ENCODE measurements at regions not wholly inside any gene's neighbourhood (a gene's known extent, or its start where the extent isn't known, plus 50 kb on each side); places are given as distances from the start of the nearest gene placed in this dataset.
A peak's percentile ranks its signal among the peaks of the same experiment; 100 is the strongest.

DNA sequence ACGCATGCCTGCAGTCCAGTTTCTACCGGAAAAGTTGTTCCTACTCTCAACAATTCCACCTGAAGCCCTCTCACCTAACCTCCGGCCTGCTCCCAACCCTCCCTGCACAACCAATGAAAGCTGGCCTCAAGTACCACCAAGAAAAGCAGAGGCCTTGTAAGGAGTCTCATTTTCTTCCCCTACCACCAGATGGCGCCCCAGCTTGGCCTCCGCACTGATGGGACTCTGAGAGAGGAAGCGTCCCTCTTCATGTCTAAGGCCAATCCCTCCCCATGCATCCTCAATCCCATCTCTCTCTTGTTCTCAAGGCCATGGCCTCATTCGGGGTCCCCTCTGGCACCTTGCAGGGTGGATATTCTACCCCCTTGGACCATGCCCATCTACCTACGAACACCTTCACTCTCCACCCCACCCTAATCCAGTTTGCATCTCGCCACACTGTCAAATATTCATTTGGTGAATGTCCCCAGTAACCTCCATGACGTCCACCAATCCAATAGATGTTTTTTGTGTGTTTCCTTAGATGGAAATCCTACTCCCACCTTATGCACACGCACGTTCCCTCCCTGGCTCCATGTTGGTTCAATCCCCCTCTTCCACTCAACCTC is 412.8 kb downstream of the ZNF536 start:
- peak; percentile 14 for DNase-seq (ENCODE audit: low spot score)

DNA sequence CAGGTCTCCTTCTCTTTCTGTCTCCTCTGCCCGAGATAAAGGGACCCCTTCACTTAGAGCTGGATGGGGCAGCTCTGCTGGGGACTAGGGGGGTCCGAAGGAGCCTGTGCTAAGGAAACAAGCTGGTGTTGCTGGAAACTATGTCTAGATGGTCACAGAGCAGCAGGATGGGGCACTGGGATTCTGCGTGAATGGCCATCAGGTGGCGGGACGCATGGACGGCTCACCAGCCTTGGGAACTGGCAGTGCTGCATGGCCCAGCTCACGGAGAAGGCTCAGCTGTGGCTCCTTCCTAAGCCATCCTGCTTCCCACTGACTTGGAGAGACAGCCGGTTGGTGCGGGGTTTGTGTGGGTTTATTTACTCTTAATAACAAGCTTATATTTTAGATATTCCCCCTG is 411.8 kb downstream of the ZNF536 start:
- DNase-seq (ENCODE audit: low spot score): no peak

DNA sequence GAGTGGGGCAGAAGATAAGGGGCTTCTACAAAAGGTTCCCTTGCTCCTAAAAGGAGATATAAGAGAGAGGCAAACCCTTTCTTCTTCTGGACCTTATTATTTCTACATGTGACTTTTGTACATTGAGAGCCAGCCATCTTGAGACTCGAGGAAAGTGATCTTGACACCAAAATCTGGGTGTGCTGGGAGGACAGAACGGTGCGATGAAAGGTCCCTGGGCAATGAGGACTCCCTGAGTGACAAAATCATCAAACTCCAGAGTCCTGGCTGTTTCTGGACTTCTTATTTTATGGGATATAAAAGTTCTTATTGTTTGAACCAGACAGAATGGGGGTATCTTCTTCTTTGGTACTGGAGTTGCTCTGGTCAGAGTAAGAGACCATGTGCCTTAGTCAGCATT is 411.0 kb downstream of the ZNF536 start:
- DNase-seq (ENCODE audit: low spot score): no peak

DNA sequence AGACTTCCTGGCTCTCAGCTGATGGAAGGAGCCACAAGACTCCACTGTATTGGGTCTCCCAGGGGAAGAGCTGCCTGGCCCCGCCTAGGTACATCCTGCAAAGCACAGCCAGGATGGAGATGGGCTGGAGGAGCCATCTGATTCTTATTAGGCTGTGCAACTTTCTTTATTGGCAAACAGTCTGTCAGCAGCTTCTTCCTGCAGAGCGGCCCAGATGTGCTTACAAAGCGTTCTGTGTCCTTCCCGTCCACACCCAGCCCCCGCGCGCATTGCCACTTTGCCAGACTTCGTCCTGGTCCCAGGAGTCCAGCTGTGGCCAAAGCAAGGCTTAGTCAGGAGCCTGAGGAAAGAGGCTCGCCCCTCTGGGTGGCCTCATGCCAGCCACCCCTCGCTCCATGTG is 409.3 kb downstream of the ZNF536 start:
- DNase-seq (ENCODE audit: low spot score): no peak

DNA sequence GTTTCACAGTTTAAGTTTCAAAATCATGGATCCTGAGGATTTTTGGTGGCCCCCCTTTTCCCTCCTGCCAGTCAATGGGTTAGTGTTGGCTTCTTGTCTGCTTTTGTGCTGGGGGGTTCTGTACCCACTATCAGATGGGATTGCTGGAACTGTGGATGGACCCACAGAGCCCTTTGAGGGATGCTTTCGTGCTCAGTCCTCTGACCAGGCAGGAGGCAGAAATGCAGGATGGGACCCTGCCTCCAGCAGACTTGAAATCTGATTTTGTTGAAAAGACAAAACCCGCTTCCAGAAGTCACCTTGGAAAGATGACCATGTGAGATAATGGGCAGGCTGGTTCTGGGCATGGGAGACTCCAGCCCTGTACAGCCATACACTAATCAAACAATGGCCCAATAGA is 408.9 kb downstream of the ZNF536 start:
- DNase-seq (ENCODE audit: low spot score): no peak

DNA sequence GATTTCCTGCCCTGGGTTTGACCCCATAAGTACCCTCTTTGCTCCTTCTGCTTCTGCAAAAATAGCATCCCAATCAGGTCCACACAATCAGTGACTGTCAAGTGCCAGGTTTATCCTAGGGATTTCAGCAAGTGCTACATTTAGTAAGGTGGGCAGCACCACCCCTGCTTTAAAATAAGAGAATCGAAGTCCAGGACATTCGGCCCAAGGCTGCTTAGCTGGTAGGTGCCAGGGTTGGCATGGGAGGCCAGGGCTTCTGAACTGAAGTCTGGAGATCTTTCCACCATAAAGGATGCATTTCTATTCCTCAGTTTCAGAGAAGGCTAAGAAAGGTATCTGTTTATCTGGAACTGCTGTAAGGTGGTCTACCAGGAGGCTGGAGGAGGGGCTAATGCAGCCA is 408.3 kb downstream of the ZNF536 start:
- no peak for DNase-seq (ENCODE audit: low spot score)

DNA sequence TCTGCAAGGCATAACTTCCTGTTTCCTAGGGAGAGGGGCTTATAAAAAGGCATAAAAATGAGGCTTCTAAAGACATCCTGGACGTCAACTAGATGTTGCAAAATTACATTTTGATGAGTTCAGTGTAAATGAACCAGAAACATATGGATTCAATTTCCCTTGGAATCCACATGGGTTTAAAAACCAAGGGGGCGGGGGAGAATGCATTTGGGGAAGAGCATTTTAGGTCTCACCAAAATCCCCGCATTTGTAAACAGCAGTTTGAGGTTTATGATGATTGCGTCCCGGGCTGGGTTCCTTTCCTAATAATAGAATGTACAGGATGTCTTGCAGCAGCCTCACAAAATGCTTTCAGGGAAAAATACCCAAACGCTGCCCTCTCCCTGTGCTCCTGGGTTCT is 407.8 kb downstream of the ZNF536 start:
- DNase-seq (ENCODE audit: low spot score): no peak

DNA sequence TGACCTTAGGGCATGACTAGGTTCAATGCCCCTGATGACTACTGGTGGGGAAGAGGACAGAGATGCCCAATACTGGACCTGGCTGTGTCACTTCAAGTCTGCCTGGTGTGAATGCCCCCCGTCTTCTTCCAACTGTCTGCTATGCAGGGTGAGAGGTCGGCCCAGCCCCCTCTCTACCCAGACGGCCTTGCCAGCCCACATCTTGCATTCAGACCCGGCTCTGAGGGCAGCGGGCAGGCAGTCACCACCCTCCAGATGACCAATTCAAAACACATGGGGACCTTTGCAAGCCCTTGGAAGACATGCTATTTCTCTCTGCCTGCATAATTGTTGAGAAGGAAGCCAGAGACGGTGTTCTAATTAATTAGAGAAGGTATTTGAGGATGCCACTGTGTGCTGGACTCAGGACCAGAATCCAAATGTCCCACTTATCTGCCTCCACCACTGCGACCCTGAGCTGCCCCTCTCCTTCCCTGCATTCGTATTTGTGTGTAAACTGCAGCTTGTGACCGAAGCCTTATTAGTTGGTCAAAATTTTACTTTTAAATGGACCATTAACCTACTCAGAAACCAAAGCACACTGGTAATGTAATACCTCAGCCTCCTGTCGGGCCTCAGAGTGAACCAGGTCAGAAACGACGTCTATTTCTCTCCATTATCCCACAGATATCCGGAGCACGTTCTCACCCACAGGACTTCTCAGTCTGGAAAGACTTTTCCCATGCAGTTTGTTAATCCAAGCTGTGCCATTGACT is 407.0 kb downstream of the ZNF536 start:
- no peak for DNase-seq (ENCODE audit: low spot score)

DNA sequence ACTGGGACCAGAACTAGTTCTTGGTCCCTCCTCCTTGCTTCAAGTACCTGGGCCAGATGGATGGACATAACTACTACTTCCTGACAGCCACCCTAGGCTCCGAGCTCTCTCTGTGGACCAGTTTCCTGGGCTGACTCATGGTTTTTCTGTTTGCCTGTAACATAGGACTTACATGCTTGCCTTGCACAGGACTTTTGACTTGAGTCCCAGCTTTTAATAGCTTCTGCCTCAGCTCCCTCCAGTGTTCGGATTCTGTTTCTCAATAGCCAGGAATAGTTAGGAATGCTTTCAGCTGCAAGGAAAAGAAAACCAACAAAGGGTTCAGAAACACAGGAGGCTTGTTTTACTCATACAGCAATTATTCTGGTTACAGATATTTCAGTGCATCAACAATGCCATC is 405.9 kb downstream of the ZNF536 start:
- no peak for DNase-seq (ENCODE audit: low spot score)

DNA sequence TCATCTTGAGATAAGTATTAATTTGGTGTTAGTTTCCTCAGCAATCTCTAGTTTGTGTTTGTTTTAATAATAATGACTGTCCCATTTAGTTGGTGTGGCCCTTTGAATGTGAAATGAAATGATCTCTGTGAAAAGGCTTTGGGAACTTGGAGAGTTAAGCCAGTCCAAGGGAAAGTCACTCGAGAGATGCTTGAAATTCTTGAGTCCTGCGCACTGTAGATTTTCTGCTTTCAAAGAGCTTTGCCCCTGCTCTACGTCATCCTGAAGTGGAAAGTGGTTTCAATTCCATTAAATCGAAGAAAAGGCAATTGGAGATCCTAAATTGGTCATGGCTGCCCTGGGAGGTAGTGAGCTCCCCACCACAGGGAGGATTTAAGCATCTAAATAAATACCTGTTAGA is 403.8 kb downstream of the ZNF536 start:
- no peak for DNase-seq (ENCODE audit: low spot score)

DNA sequence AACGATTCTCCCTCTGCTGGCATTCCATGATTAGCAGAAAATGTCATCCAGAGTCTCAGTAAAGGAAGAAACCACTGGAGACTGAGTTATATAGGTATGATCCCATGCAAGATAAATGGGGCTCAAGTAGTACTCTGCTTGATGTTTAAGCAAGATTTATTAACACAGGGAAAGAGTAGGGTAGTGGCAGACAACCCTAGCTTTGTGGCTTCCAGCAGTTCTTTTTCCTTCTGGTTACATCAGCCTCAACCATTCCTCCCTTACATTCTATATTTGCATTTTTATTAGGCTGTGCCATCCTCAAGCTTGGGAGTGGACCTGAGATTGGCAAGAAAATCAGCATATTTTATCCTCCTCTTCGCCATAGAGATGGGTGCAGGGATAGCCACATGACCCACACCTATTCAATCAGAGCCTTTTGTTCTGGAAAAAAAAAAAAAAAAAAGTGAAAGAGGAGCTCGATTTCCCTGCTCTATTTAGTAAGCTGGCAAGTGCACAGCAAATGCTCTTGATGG is 402.1 kb downstream of the ZNF536 start:
- no peak for DNase-seq (ENCODE audit: low spot score)

DNA sequence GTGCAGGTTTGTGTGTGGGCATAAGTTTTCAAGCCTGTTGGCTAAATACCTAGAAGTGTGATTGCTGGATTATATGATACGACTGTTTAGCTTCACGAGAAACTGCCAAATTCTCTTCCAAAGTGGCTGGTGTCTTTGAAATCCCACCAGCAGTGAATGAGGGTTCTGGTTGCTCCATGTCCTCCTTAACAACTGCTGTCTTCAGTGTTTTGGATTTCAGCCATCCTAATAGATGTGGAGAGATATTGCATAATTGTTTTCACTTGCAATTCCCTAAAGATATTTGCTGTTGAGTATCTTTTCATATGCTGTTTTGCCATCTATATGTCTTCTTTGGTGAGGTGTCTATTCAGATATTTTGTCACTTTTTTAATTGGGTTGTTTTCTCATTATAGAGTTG is 390.5 kb downstream of the ZNF536 start:
- no peak for DNase-seq (ENCODE audit: low spot score)

DNA sequence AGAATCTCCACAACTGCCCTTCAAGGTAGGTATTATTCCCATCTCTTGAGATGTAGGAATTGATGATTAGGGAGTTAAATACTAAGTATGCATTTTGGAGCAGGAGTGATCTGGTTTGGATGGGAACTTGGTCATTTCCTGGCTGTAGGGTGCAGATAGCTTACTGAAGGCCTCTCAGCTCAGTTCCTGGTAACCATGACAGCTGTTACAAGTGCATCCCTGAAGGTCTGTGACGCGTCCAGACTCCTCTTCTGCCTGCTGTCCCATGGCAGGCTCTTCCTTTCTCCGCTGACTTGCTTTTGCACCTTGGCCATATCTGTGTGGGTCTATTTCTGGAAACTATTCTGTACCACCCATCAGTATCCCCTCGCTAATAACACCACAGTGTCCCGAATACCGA is 387.8 kb downstream of the ZNF536 start:
- no peak for DNase-seq (ENCODE audit: low spot score)

DNA sequence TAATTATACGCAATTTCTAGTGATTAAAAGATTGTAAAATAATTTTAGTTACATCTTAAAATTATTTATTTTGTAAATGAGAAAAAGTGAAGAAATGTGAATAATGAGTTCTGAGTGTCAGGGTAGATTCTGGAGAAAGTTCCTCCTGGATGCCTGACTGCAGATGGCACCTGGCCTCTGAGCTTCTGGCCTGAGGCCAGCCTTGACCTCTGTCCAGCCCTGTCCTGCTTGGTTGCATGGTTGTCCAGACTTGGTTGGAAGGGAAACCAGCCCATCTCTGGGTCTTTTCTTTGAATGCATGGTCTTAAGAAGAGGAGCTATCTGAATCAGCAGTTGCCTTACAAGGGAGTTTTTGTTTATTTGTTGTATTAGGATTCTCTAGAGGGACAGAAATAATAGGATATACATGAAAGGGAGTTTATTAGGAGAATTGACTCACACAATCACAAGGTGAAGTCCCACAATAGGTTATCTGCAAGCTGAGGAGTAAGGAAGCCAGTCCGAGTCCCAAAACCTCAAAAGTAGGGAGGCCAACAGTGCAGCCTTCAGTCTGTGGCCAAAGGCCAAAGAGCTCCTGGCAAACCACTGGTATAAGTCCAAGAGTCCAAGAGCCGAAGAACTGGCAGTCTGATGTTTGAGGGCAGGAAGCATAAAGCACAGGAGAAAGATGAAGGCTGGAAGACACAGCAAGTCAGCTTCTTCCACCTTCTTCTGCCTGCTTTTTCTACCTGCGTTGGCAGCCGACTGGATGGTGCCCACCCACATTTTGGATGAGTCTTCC is 385.8 kb downstream of the ZNF536 start:
- no peak for DNase-seq (ENCODE audit: low spot score)

DNA sequence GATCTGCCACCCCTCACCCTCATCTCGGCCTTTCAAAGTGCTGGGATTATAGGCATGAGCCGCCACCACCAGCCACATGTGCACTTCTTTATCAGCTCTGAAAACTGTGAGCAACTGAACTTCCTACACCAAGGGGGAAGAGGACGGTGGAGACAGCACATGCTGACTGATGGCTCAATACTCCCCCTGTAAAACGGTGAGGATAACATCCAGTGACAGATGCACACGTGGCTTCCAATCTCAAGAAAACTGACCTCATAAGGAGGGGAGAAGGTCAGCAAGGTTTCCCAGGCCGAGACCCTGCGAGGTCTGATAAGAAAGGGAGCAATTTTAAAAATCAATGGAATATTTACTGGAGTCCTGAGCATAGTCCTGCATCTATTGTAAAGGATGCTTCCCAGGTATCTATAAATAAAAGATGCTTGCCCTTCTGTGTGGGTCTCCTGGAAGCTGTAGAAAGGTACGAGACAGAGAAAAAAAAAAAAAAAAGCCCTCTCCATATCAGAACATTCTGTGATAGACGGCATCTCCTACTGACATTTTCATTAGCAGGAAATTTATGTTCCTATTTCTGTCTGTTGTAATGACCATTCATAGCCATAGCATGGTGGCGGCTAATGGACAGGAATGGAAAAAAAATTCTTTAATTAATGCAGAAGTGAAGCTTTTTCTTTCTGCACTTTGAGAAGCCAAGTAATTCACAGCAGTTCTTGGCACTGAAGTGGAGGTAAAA is 385.1 kb downstream of the ZNF536 start:
- DNase-seq (ENCODE audit: low spot score): no peak

DNA sequence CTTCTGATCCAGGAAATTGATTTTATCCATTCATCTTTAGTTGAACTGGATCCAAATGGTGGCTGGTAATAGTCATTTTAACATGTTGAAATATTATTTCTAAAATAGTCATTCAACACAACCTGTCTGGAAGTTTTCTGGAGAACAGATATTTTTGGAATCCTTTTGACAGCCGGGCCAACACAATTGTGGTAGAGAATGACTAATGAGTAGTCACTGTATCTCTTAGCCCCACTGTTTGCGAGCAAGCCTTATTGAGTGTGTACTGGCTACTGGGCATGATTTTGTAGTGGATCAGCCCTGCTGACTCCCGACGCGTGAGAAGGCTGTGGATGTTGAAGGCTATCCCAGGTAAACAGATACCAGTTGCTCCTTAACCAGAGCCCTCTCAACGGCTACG is 383.4 kb downstream of the ZNF536 start:
- no peak for DNase-seq (ENCODE audit: low spot score)

DNA sequence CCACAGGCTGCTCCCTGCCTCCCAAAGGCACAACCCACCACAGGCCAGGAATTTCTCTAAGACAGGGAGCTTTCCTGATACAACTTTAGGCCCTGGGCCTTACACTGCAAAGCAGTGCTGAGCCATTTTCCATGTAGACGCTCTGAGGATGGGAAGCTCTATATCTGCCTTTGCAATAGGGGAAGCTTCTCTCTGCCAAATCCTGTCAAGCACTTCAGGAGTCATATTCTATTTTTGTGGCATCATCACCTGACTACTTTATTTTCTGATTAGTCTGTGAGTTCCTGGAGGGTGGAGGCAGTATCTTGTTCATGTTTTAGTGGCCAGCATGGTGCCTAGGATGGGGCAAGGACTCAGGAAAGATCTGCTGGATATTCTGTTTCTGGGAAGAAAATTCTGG is 382.0 kb downstream of the ZNF536 start:
- DNase-seq (ENCODE audit: low spot score): no peak

DNA sequence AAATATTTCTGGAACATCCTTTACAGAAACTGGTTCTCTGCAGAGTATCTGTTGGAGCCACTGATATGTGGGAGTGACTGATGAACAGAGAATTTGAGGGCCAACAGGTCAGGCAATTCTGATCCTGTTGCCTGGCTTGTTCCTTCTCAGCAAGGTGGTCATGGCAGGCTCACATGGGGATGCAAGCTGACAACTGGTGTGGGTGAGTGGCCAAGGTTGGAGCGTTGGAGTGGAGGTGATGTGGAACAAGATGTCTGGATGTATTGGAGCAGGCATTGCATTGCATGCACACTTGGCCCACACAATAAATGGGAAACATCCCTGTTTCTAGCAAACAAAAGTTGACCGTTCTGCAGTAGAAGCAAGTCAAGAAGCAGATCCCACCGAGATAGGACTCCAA is 380.7 kb downstream of the ZNF536 start:
- no peak for DNase-seq (ENCODE audit: low spot score)

DNA sequence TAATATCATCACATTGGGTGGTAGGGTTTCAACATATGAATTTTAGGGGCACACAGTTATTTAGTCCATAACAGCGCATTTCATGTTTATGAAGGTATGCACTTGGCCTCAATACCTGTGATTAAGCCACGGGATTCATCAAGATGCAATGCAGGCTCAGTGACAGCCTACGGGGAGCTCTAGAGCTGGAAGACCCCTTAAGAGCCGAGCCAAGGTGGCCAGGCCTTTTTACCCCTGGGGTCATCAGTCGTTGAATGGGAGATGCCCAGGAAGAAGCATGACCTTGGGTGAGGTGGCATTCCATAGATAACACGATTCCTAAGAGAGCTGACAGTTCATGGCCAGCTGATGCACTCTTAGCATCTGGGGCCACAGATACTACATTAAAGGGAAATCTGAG is 380.0 kb downstream of the ZNF536 start:
- DNase-seq (ENCODE audit: low spot score): no peak

DNA sequence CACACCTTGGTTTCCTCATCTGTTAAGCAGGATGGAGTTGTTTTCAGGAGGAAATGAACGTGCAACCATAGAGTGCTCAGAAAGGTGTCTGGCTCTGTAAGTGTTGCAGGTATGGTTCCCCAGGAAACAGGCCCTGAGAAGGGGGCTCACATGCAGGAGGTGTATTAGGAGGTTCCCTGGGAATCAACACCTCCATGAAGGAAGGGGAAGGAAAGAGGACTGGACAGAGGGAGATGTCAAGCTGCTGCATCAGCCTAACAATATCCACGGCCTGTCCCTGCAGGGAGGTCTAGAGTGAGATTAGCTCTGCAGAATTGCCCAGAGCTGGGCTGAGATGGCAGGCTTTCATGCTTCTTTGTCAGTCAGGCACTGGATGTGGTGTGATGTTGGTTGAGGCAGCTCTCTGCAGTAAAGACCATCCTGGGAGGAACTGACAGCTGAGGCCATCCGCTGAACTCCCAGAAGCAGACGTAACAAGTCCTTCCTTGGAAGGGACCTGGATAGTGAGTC is 373.3 kb downstream of the ZNF536 start:
- no peak for DNase-seq (ENCODE audit: low spot score)

DNA sequence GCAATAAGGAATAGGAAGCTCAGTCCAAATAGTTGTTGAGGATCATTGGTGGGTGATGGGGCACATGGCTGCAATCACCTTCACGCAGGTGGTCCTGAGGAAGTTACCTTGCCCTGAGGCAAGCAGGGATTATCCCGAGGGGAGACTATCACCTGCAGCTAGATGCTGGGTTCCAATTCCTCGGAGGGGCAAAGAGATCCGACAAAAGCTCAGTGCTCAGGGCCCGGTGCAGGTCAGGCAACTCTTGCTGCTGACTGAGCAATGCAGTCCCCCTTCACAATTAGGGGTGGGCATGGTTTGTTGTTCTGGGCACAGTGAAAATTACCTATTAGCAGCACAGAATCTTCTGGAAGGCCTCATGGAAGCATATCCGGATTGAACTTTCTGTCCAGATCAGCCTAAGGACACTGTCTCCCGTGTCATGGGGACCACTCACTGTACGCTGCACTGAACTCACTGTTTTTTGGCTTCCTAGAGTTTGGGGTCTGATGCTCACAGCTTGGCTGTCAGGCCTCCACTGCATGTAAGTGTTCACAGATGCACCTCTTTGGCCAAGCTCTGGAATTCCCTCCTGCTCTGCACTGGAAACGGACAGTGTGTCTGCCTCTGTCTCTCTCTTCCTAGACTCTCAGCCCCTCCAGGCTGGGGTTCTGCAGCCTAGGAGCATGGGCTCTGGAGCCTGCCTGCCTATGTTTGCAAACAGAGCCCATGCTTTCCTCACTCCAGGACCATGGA is 372.7 kb downstream of the ZNF536 start:
- no peak for DNase-seq (ENCODE audit: low spot score)

DNA sequence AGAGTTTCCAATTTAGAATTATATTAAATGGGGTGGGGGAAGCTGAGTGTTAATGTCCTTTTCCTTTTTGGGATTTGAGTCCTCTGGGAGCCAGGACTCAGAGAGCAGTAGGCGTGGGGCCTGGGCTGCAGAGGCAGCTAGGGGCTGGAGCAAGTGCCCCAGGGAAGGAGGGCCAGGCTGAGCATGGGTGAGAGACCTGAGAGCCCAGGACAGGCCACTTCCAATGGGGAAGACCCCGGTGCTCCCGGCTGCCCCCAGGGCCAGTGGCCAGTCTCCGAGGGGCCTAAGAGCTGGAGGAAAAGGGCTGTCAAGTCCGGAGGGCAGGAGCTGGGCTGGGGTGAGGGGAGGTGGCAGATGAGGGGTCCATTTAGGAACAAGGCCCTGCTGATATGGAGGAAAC is 371.5 kb downstream of the ZNF536 start:
- no peak for DNase-seq (ENCODE audit: low spot score)
